SK-N-SH (cell line): ENCODE measurements at regions not wholly inside any gene's neighbourhood (a gene's known extent, or its start where the extent isn't known, plus 50 kb on each side); places are given as distances from the start of the nearest gene placed in this dataset.

Source experiments
- CTCF ChIA-PET: fragments of 300-600, 350-600 bp; formaldehyde crosslinking; extraction: SDS; loops from one replicate; lab custom pipeline; 2021; lab: Yijun Ruan, JAX
- POLR2A ChIA-PET: fragments of 350-600 bp; sonication (Branson Sonifier 250); formaldehyde crosslinking; extraction: SDS; loops from one replicate; lab custom pipeline; 2020; ENCODE audit warnings: antibody characterized with exemption, inconsistent platforms; lab: Yijun Ruan, JAX
- DNase-seq: peaks from one replicate; pipeline ENCODE4 v3.0.0; 2012
- H2AFZ ChIP-seq: fragments of 200-600 bp; sonication (generic); 2 replicates; pipeline ENCODE4 v1.8.1; 2016; ENCODE audit warnings: antibody characterized with exemption, mild to moderate bottlenecking, low read depth
- H3F3A ChIP-seq: fragments of 200-600 bp; sonication (generic); replicated peaks from 2 replicates; pipeline ENCODE3; 2016; ENCODE audit warnings: antibody characterized with exemption, mild to moderate bottlenecking; ENCODE audit not compliant: insufficient read depth
- H3K27ac ChIP-seq, 2 experiments: fragments of 200-500 bp in 1 of 2; fragments of 200-600 bp in 1 of 2; sonication (Bioruptor generic) in 1 of 2; sonication (generic), shearing (Covaris generic) in 1 of 2; 2 replicates each; pipeline versions ENCODE4 v1.5.1 to v1.6.1; 2014 to 2016; ENCODE audit warnings: low read depth in 2 of 2, inconsistent platforms in 1 of 2, low read length in 1 of 2, mild to moderate bottlenecking in 1 of 2, mixed read lengths in 1 of 2
- H3K27me3 ChIP-seq: fragments of 200-600 bp; sonication (generic), shearing (Covaris generic); 2 replicates; pipeline ENCODE4 v1.6.1; 2016; ENCODE audit warnings: mixed run types; ENCODE audit not compliant: insufficient read depth
- H3K36me3 ChIP-seq, 2 experiments: fragments of 200-500 bp in 1 of 2; fragments of 200-600 bp in 1 of 2; sonication (Bioruptor generic) in 1 of 2; sonication (generic) in 1 of 2; replicated peaks in 1 of 2; 2 replicates each; pipeline versions ENCODE3 to v1.5.1; 2014 to 2016; ENCODE audit warnings: low read length in 1 of 2, mild to moderate bottlenecking in 1 of 2; ENCODE audit not compliant: insufficient read depth in 2 of 2, control insufficient read depth in 1 of 2
- H3K4me1 ChIP-seq, 2 experiments: fragments of 200-500 bp in 1 of 2; fragments of 200-600 bp in 1 of 2; sonication (Bioruptor generic) in 1 of 2; sonication (generic), shearing (Covaris generic) in 1 of 2; 2 replicates each; pipeline versions ENCODE4 v1.5.1 to v1.6.1; 2014 to 2016; ENCODE audit warnings: low read depth in 1 of 2, low read length in 1 of 2, mixed run types in 1 of 2; ENCODE audit not compliant: insufficient read depth in 2 of 2, control insufficient read depth in 1 of 2
- H3K4me2 ChIP-seq: fragments of 200-600 bp; sonication (generic), shearing (Covaris generic); 2 replicates; pipeline ENCODE4 v1.6.1; 2017; ENCODE audit warnings: mixed run types
- H3K4me3 ChIP-seq, 2 experiments: fragments of 200-500 bp in 1 of 2; fragments of 200-600 bp in 1 of 2; sonication (Bioruptor generic) in 1 of 2; sonication (generic), shearing (Covaris generic) in 1 of 2; 2 replicates each; pipeline versions ENCODE4 v1.5.1 to v1.8.1; 2014 to 2016; ENCODE audit warnings: low read depth in 2 of 2, inconsistent platforms in 1 of 2, low read length in 1 of 2, mild to moderate bottlenecking in 1 of 2, mixed read lengths in 1 of 2, moderate library complexity in 1 of 2
- H3K79me2 ChIP-seq: fragments of 200-600 bp; sonication (generic); 2 replicates; pipeline ENCODE4 v1.8.1; 2017; ENCODE audit warnings: mild to moderate bottlenecking; ENCODE audit not compliant: insufficient read depth
- H3K9ac ChIP-seq: fragments of 200-600 bp; sonication (generic); 2 replicates; pipeline ENCODE4 v1.6.1; 2017; ENCODE audit warnings: mixed run types
- H3K9me2 ChIP-seq: fragments of 200-600 bp; sonication (generic); 2 replicates; pipeline ENCODE4 v1.6.1; 2017; ENCODE audit warnings: mixed run types
- H3K9me3 ChIP-seq: fragments of 200-600 bp; sonication (generic); 2 replicates; pipeline ENCODE4 v1.6.1; 2017; ENCODE audit warnings: mixed run types, mild to moderate bottlenecking, moderate library complexity
- H4K20me1 ChIP-seq: fragments of 200-600 bp; sonication (generic); 2 replicates; pipeline ENCODE4 v1.6.1; 2017; ENCODE audit warnings: mild to moderate bottlenecking, mixed run types; ENCODE audit not compliant: insufficient read depth
- CHD2 ChIP-seq: fragments of 150-350 bp; IDR thresholded peaks from 2 replicates; pipeline ENCODE4 v1.6.1; 2018; ENCODE audit warnings: low read length; ENCODE audit not compliant: partially characterized antibody
- ELF1 ChIP-seq: IDR thresholded peaks from 2 replicates; pipeline ENCODE4 v1.4.0; 2012
- EP300 ChIP-seq, 2 experiments: IDR thresholded peaks; 2 replicates each; pipeline versions ENCODE4 v1.4.0 to v1.6.1; 2012; ENCODE audit warnings: borderline replicate concordance in 1 of 2, low read depth in 1 of 2, low read length in 1 of 2
- EZH2phosphoT487 ChIP-seq: fragments of 200-600 bp; sonication (generic); IDR thresholded peaks from 2 replicates; pipeline ENCODE4 v1.6.1; 2017; ENCODE audit warnings: low read depth, mixed run types, mild to moderate bottlenecking, antibody characterized with exemption, moderate library complexity, borderline replicate concordance
- FOSL2 ChIP-seq: IDR thresholded peaks from 2 replicates; pipeline ENCODE4 v1.4.0; 2012; ENCODE audit warnings: low read depth, mild to moderate bottlenecking, moderate library complexity, borderline replicate concordance
- GABPA ChIP-seq: IDR thresholded peaks from 2 replicates; pipeline ENCODE4 v1.4.0; 2012; ENCODE audit warnings: low read depth, mild to moderate bottlenecking
- GATA2 ChIP-seq: sonication (generic); formaldehyde crosslinking; IDR thresholded peaks from 2 replicates; pipeline ENCODE4 v1.5.0; 2020; ENCODE audit warnings: mild to moderate bottlenecking, missing genetic modification reagents
- JUND ChIP-seq: IDR thresholded peaks from 2 replicates; pipeline ENCODE4 v1.4.0; 2012
- MAX ChIP-seq: IDR thresholded peaks from 2 replicates; pipeline ENCODE4 v1.4.0; 2012; ENCODE audit warnings: low read depth
- MEF2A ChIP-seq: IDR thresholded peaks from 2 replicates; pipeline ENCODE4 v1.4.0; 2012; ENCODE audit warnings: low read depth, borderline replicate concordance
- NFIC ChIP-seq: IDR thresholded peaks from 2 replicates; pipeline ENCODE4 v1.4.0; 2012; ENCODE audit warnings: borderline replicate concordance
- NRF1 ChIP-seq: IDR thresholded peaks from 2 replicates; pipeline ENCODE4 v1.6.1; 2012; ENCODE audit warnings: low read depth, mild to moderate bottlenecking, low read length
- PBX3 ChIP-seq: IDR thresholded peaks from 2 replicates; pipeline ENCODE4; 2012
- RAD21 ChIP-seq: IDR thresholded peaks from 2 replicates; pipeline ENCODE4 v1.6.1; 2012; ENCODE audit warnings: mild to moderate bottlenecking, low read length
- RCOR1 ChIP-seq: fragments of 150-350 bp; IDR thresholded peaks from 2 replicates; pipeline ENCODE4 v1.6.1; 2017; ENCODE audit warnings: antibody characterized with exemption, low read length
- REST ChIP-seq: IDR thresholded peaks from 2 replicates; pipeline ENCODE4 v1.6.1; 2012; ENCODE audit warnings: mild to moderate bottlenecking, low read depth, low read length, moderate library complexity
- RFX5 ChIP-seq: IDR thresholded peaks from 2 replicates; pipeline ENCODE4 v1.6.1; 2012; ENCODE audit warnings: mild to moderate bottlenecking, improper control_type of control experiment, low read length
- RXRA ChIP-seq: IDR thresholded peaks from 2 replicates; pipeline ENCODE4 v1.4.0; 2012; ENCODE audit warnings: low read depth, mild to moderate bottlenecking, borderline replicate concordance
- SIN3A ChIP-seq: IDR thresholded peaks from 2 replicates; pipeline ENCODE4 v1.6.1; 2012; ENCODE audit warnings: low read depth, mild to moderate bottlenecking, low read length, moderate library complexity, borderline replicate concordance
- SMC3 ChIP-seq: IDR thresholded peaks from 2 replicates; pipeline ENCODE4 v1.6.1; 2012; ENCODE audit warnings: low read depth, low read length, improper control_type of control experiment
- TAF1 ChIP-seq: IDR thresholded peaks from 2 replicates; pipeline ENCODE4 v1.6.1; 2012; ENCODE audit warnings: low read depth, mild to moderate bottlenecking, low read length, moderate library complexity, borderline replicate concordance
- TCF12 ChIP-seq: IDR thresholded peaks from 2 replicates; pipeline ENCODE4 v1.4.0; 2012
- TEAD4 ChIP-seq: IDR thresholded peaks from 2 replicates; pipeline ENCODE4 v1.4.0; 2012; ENCODE audit warnings: mild to moderate bottlenecking, borderline replicate concordance; ENCODE audit not compliant: insufficient read depth
- YY1 ChIP-seq: IDR thresholded peaks from 2 replicates; pipeline ENCODE4 v1.4.0; 2012; ENCODE audit warnings: low read depth, mild to moderate bottlenecking
- WGBS: methylation state at CpG from one replicate; pipeline ENCODE4 v1.1.6; 2017; ENCODE audit warnings: low lambda C conversion rate; 5-methylcytosine and 5-hydroxymethylcytosine counted together

GRCh38 chr12:84562331-84562730, 350.3 kb downstream of the SLC6A15 start (continued):
- TF ChIP-seq JUND (no peak), GABPA (no peak), NFIC (no peak), RFX5 (no peak), PBX3 (no peak), REST (no peak), YY1 (no peak)

GRCh38 chr12:84561351-84561750, 351.2 kb downstream of the SLC6A15 start:
- Histone ChIP-seq H4K20me1 (no peaks in the 10 kb centered on the region), H3K9me2 (no peaks in the 10 kb centered on the region), H3K9me3 (no peaks in the 10 kb centered on the region), H3K4me2 (no peak overlapping the region), H3K27me3 (no peaks in the 10 kb centered on the region), H2AFZ (no peak overlapping the region), H3K4me1 (no peaks in the 10 kb centered on the region; a peak in 1 of 4 replicates), H3F3A (no peaks in the 10 kb centered on the region), H3K79me2 (no peaks in the 10 kb centered on the region), H3K9ac (no peak overlapping the region), H3K27ac (no peak overlapping the region), H3K4me3 (no peak overlapping the region), H3K36me3 (no peaks in the 10 kb centered on the region)
- 79% methylated on average over 1 of the region's 1 CpG for WGBS
- POLR2A ChIA-PET, result no interaction called here
- TF ChIP-seq RCOR1, result no peak
- no peak for TF ChIP-seq ELF1
- TF ChIP-seq SIN3A, result no peak
- no peak for TF ChIP-seq EP300 (IDR thresholded peaks at IDR 0.05; ENCODE audit: borderline replicate concordance in 1 of 2, low read depth in 1 of 2, low read length in 1 of 2)
- TF ChIP-seq RXRA, result no peak
- TF ChIP-seq TCF12, result no peak
- CTCF ChIA-PET, result no interaction called here
- no peak for DNase-seq

- H3K9me3 ChIP-seq, result no peaks in the 10 kb centered on the region
- no peaks in the 10 kb centered on the region for H3K36me3 ChIP-seq
- no peaks in the 10 kb centered on the region for H3K9me2 ChIP-seq
- DNase-seq, result no peak
- H2AFZ ChIP-seq, result no peak overlapping the region
- CTCF ChIA-PET, result no interaction called here
- no peak overlapping the region for H3K27ac ChIP-seq
- WGBS, result 91% methylated on average over 15 of the region's 15 CpGs
- no peaks in the 10 kb centered on the region for H3F3A ChIP-seq
- peaks cover 0 to 6% of the 10 kb centered on the region in 2 experiments; a peak in 1 of 4 replicates for H3K4me1 ChIP-seq
- H4K20me1 ChIP-seq, result no peaks in the 10 kb centered on the region
- H3K9ac ChIP-seq, result no peak overlapping the region
- no peak overlapping the region for H3K4me2 ChIP-seq
- H3K79me2 ChIP-seq, result no peaks in the 10 kb centered on the region
- no peaks in the 10 kb centered on the region for H3K27me3 ChIP-seq
- no peak overlapping the region for H3K4me3 ChIP-seq
- POLR2A ChIA-PET, result no interaction called here
- TF ChIP-seq RFX5 (no peak), GATA2 (CRISPR knock-in tag) (no peak), EZH2phosphoT487 (no peak), MEF2A (no peak), NRF1 (no peak), RAD21 (no peak), TAF1 (no peak), NFIC (no peak), SMC3 (no peak), CHD2 (no peak), FOSL2 (no peak), TCF12 (no peak), MAX (no peak), TEAD4 (no peak)
Measured at GRCh38 chr12:84554199-84554723, 358.3 kb downstream of the SLC6A15 start.
